GM12865 (cell line): ENCODE measurements at regions not wholly inside any gene's neighbourhood (a gene's known extent, or its start where the extent isn't known, plus 50 kb on each side); places are given as distances from the start of the nearest gene placed in this dataset.
"Not testable (repeated sequence)": the region's sequence is repeated elsewhere in the genome, so short reads cannot be mapped to it uniquely, and the experiment has no call there.

Experiments used
- DNase-seq: peaks from one replicate; pipeline ENCODE4 v3.0.0; 2010; ENCODE audit warnings: low read depth
- H3K4me3 ChIP-seq: 2 replicates; pipeline ENCODE4 v1.5.1; 2011; ENCODE audit warnings: mild to moderate bottlenecking, low read depth, low read length, control low read depth
- TF ChIP-seq, protein P1 (sequence below): IDR thresholded peaks from 2 replicates; pipeline ENCODE4 v1.5.1; 2011; ENCODE audit warnings: low read length, control low read depth, low read depth, inconsistent platforms; ENCODE audit not compliant: insufficient read depth; ENCODE audit errors: missing control alignments

DNA sequence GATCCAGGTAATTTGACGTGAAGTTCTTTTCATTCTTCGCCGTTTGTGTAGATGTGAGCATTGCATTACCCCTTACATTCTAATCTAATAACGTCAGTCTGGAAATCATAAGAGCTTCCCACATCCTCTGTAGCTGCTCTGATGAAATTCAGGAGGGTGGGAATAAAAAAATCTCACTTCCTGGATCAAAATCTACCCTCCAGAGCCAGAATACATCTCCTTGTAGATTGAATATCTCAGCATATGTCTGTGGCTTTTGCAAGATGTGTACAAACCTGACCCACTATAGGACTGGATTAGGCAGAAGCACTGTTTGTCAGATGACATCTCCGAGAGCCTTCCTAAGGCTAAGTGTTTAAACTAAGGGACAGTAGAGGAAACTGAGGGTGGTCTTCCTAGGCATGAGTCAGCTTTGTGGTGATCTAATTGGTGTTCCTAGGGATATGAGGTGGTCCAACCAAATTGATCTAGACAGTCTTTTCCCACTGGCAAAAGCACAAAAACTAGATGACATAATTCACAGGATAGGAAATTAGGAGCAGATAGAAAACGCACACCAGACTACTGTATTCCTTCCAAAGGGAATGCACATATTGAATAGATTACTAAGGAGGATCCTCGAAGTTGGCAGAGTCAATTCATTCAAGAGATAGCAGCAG lies 216.3 kb upstream of the LRTM1 start:
- no peak for DNase-seq
- TF ChIP-seq, protein P1, sequence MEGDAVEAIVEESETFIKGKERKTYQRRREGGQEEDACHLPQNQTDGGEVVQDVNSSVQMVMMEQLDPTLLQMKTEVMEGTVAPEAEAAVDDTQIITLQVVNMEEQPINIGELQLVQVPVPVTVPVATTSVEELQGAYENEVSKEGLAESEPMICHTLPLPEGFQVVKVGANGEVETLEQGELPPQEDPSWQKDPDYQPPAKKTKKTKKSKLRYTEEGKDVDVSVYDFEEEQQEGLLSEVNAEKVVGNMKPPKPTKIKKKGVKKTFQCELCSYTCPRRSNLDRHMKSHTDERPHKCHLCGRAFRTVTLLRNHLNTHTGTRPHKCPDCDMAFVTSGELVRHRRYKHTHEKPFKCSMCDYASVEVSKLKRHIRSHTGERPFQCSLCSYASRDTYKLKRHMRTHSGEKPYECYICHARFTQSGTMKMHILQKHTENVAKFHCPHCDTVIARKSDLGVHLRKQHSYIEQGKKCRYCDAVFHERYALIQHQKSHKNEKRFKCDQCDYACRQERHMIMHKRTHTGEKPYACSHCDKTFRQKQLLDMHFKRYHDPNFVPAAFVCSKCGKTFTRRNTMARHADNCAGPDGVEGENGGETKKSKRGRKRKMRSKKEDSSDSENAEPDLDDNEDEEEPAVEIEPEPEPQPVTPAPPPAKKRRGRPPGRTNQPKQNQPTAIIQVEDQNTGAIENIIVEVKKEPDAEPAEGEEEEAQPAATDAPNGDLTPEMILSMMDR: no peak
- no peak overlapping the region for H3K4me3 ChIP-seq

DNA sequence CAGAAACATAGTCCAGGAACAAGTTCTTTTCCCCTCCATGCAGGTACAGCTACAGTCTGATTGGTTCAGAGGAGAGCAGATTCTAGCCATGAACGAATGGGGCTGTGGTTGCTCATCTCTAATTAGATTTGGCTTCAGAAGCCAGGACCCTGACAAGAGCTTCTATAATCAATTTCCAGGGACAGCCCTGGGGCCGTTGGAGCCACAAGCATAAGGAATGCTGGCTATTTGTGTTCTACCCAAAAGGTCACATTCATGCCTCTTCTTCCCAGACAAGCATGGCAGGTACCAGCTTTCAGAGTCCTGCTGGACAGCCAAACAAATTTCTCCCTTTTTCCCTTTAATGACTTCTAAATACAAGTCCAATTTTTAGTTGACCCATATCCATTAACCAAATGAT lies 215.5 kb upstream of the LRTM1 start:
- no peak overlapping the region for H3K4me3 ChIP-seq
- no peak for DNase-seq
- TF ChIP-seq, protein P1: no peak

DNA sequence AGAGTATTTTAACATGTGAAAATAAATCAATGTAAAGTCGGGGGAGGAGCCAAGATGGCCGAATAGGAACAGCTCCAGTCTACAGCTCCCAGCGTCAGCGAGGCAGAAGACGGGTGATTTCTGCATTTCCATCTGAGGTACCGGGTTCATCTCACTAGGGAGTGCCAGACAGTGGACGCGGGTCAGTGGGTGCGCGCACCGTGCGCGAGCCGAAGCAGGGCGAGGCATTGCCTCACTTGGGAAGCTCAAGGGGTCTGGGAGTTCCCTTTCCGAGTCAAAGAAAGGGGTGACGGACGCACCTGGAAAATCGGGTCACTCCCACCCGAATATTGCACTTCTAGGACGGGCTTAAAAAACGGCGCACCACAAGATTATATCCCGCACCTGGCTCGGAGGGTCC lies 208.4 kb upstream of the LRTM1 start:
- H3K4me3 ChIP-seq, DNase-seq: not testable (repeated sequence)

DNA sequence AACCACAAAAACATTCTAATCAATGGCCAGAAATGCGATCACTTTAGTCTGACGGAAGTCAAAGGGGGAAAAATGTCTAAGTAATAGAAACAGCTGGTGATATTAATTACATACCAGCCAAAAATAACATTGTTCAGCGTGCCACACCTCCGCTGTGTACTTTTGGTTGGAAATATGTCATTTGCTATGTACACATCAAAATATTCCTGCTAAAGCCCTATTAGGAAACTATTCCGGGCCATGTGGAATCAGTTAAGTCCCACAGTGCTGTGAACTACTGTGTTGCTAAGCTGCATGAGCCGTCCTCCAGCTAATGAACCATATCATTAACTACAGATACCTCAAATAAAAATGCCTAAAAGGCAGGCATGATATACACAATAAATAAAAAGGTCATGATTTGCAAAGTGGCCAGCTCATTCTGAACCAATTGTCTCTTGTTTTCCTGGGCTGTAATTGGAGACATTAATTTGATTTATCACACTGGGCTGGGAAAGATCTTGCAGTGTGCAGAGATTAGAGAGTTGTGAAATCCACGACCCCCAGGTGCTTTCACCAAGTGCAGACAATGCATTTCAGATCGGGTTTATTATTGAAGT lies 200.5 kb upstream of the LRTM1 start:
- H3K4me3 ChIP-seq: no peak overlapping the region
- DNase-seq: no peak
- TF ChIP-seq, protein P1: no peak

DNA sequence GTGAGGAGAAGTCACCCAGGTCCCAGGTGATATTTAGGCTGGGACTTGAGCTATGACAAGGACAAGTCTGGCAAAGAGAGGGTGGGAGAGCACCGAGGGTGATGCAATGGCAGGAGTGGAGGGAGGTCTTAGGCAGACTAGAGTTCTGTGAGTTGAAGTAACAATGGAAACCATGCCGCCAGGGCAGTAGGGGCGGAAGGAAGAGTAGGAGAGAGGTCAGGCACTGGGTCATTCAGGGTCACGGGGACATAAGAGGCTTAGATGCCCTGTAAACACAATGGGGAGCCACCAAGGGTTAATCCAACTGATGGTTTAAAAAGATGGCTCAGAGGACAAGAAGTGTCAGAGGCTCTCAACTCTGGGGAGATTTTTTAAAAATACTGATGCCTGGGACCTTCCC lies 199.7 kb upstream of the LRTM1 start:
- no peak for DNase-seq
- no peak overlapping the region for H3K4me3 ChIP-seq
- TF ChIP-seq, protein P1: no peak

DNA sequence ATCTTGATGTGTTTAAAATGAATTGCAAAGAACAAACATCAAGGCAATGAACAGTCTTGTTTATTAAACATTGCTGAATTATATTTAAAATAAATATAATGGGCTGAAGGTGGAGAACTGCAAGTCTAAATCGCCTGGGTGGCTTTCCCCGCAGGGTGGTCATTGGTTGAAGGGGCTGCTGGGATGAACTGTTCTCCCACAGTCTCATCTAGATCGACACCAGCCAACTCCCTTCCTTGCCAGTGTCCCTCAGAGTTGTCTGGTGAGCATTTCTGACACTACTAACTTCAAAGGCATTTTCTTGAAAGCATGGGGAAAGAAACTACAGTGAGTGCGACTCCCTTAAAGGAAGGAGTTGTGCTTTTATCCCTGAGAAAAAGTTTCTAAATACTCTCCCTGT lies 196.5 kb upstream of the LRTM1 start:
- no peak for DNase-seq
- H3K4me3 ChIP-seq: no peak overlapping the region
- TF ChIP-seq, protein P1: no peak
